Liver (tissue), 3 donors: ENCODE measurements at regions not wholly inside any gene's neighbourhood (a gene's known extent, or its start where the extent isn't known, plus 50 kb on each side); places are given as distances from the start of the nearest gene placed in this dataset.

Experiments used
- CTCF ChIP-seq: fragments of 150-350 bp; IDR thresholded peaks from 2 replicates; pipeline ENCODE4 v1.5.1; 2017; ENCODE audit warnings: improper control_type of control experiment, low read depth, low read length; ENCODE audit not compliant: missing input control
- FOXA1 ChIP-seq: IDR thresholded peaks from 2 replicates; pipeline ENCODE4 v1.6.1; 2016; ENCODE audit warnings: antibody characterized with exemption
- FOXA2 ChIP-seq: IDR thresholded peaks from 2 replicates; pipeline ENCODE4 v1.6.1; 2016; ENCODE audit warnings: antibody characterized with exemption
- GABPA ChIP-seq, 2 donors: IDR thresholded peaks in 1 of 2; conservative IDR thresholded peaks in 1 of 2; 2 replicates each; pipeline ENCODE4 v1.6.1; 2016; ENCODE audit warnings: antibody characterized with exemption in 2 of 2, mild to moderate bottlenecking in 1 of 2, moderate library complexity in 1 of 2
- HNF4A ChIP-seq, 2 donors: conservative IDR thresholded peaks; 2 replicates each; pipeline ENCODE4 v1.6.1; 2016; ENCODE audit warnings: antibody characterized with exemption in 2 of 2, mild to moderate bottlenecking in 2 of 2
- HNF4G ChIP-seq: IDR thresholded peaks from 2 replicates; pipeline ENCODE4 v1.6.1; 2016; ENCODE audit warnings: antibody characterized with exemption
- MAX ChIP-seq: IDR thresholded peaks from 2 replicates; pipeline ENCODE4 v1.6.1; 2016; ENCODE audit warnings: antibody characterized with exemption
- RAD21 ChIP-seq, 2 donors: IDR thresholded peaks; 2 replicates each; pipeline ENCODE4 v1.6.1; 2016; ENCODE audit warnings: antibody characterized with exemption in 2 of 2, mild to moderate bottlenecking in 2 of 2
- SP1 ChIP-seq: IDR thresholded peaks from 2 replicates; pipeline ENCODE4 v1.6.1; 2018; ENCODE audit warnings: antibody characterized with exemption, mild to moderate bottlenecking
- TAF1 ChIP-seq: conservative IDR thresholded peaks from 2 replicates; pipeline ENCODE4 v1.6.1; 2016; ENCODE audit warnings: antibody characterized with exemption, mild to moderate bottlenecking
- YY1 ChIP-seq: IDR thresholded peaks from 2 replicates; pipeline ENCODE4 v1.6.1; 2016; ENCODE audit warnings: antibody characterized with exemption, mild to moderate bottlenecking
- TF ChIP-seq, protein P1 (sequence below): IDR thresholded peaks from 2 replicates; pipeline ENCODE4 v1.6.1; 2016; ENCODE audit warnings: antibody characterized with exemption, mild to moderate bottlenecking
- TF ChIP-seq, protein P2 (sequence below): IDR thresholded peaks from 2 replicates; pipeline ENCODE4 v1.6.1; 2016; ENCODE audit warnings: antibody characterized with exemption
- TF ChIP-seq, protein P3 (sequence below): IDR thresholded peaks from 2 replicates; pipeline ENCODE4 v1.6.1; 2016; ENCODE audit warnings: antibody characterized with exemption
- donor health status: healthy.
- donor health status: healthy.

DNA sequence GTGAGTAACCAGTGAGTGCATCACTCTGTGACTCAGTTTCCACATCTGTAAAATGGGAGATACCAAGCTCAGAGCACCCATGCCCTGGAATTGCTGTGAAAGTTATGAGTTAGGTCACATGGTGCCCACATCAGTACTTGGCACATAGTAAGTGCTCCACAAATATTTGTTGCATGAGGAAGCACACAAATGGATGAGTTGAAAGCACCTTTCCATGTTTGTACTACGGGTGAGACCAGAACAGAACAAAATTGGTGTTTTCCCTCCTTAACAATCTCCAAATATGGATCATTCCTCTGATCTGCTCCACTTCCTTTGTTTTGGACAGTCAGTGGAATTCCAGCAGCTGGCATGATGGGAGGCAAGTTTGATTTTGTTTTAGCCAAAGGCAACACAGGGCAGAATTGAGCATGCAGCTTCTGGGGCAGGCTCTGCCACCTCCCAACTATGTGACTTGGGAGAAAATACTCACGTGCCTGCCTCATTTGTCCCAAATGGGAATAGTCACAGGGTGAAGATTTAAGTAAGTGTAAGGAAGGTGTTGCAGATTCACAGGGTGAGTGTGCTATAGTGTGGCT is 503.7 kb upstream of the SULF2 start:
- TF ChIP-seq FOXA2: no peak
- no peak for TF ChIP-seq CTCF
- TF ChIP-seq RAD21 (IDR thresholded peaks at IDR 0.05): no peak
- TF ChIP-seq YY1: no peak
- TF ChIP-seq GABPA (IDR thresholded peaks at IDR 0.05 in 1 of 2, conservative IDR thresholded peaks at IDR 0.05 in 1 of 2): no peak
- TF ChIP-seq, protein P1, sequence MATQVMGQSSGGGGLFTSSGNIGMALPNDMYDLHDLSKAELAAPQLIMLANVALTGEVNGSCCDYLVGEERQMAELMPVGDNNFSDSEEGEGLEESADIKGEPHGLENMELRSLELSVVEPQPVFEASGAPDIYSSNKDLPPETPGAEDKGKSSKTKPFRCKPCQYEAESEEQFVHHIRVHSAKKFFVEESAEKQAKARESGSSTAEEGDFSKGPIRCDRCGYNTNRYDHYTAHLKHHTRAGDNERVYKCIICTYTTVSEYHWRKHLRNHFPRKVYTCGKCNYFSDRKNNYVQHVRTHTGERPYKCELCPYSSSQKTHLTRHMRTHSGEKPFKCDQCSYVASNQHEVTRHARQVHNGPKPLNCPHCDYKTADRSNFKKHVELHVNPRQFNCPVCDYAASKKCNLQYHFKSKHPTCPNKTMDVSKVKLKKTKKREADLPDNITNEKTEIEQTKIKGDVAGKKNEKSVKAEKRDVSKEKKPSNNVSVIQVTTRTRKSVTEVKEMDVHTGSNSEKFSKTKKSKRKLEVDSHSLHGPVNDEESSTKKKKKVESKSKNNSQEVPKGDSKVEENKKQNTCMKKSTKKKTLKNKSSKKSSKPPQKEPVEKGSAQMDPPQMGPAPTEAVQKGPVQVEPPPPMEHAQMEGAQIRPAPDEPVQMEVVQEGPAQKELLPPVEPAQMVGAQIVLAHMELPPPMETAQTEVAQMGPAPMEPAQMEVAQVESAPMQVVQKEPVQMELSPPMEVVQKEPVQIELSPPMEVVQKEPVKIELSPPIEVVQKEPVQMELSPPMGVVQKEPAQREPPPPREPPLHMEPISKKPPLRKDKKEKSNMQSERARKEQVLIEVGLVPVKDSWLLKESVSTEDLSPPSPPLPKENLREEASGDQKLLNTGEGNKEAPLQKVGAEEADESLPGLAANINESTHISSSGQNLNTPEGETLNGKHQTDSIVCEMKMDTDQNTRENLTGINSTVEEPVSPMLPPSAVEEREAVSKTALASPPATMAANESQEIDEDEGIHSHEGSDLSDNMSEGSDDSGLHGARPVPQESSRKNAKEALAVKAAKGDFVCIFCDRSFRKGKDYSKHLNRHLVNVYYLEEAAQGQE: no peak
- TF ChIP-seq SP1: no peak
- TF ChIP-seq MAX: no peak
- TF ChIP-seq FOXA1: no peak
- TF ChIP-seq, protein P2, sequence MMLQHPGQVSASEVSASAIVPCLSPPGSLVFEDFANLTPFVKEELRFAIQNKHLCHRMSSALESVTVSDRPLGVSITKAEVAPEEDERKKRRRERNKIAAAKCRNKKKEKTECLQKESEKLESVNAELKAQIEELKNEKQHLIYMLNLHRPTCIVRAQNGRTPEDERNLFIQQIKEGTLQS: no peak
- TF ChIP-seq TAF1: no peak
- TF ChIP-seq, protein P3, sequence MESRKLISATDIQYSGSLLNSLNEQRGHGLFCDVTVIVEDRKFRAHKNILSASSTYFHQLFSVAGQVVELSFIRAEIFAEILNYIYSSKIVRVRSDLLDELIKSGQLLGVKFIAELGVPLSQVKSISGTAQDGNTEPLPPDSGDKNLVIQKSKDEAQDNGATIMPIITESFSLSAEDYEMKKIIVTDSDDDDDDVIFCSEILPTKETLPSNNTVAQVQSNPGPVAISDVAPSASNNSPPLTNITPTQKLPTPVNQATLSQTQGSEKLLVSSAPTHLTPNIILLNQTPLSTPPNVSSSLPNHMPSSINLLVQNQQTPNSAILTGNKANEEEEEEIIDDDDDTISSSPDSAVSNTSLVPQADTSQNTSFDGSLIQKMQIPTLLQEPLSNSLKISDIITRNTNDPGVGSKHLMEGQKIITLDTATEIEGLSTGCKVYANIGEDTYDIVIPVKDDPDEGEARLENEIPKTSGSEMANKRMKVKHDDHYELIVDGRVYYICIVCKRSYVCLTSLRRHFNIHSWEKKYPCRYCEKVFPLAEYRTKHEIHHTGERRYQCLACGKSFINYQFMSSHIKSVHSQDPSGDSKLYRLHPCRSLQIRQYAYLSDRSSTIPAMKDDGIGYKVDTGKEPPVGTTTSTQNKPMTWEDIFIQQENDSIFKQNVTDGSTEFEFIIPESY: no peak
- TF ChIP-seq HNF4G: no peak
- no peak for TF ChIP-seq HNF4A (conservative IDR thresholded peaks at IDR 0.05)
